ENCODE measurements at regions not wholly inside any gene's neighbourhood (a gene's known extent, or its start where the extent isn't known, plus 50 kb on each side); places are given as distances from the start of the nearest gene placed in this dataset.

DNA sequence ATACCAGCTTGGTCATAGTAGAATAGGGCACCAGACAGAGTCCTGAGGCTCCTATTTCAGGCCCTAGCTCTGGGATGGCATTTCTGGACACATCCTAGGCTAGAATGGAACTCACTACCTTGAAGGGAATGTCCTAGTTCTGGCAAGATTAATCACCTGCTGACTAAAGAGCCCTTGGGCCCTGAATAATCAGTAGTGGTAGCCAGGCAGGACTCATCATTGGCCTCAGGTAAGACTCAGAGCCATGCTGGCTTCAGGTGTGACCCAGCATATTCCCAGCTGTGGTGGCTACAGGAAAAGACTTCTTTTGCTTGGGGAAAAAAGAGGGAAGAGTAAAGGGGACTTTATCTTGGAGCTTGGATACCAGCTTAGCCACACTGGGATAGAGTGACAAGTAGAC, 131.0 kb upstream of the SRD5A2 start:
- Histone ChIP-seq H3K4me3 (ENCODE audit: low read length in 2 of 2) (no peak overlapping the region), H3K9ac (ENCODE audit: low read depth, low read length, poor library complexity) (no peak overlapping the region), H2BK15ac (ENCODE audit: low read length) (no peak overlapping the region), H2AFZ (ENCODE audit: low read length) (no peak overlapping the region), H3K4me2 (ENCODE audit: insufficient read depth, low read length, poor library complexity, severe bottlenecking) (no peak overlapping the region), H2BK5ac (ENCODE audit: low read length) (no peak overlapping the region), H3K18ac (ENCODE audit: low read length) (no peak overlapping the region), H3K23ac (ENCODE audit: low read depth, low read length, poor library complexity) (no peak overlapping the region), H4K91ac (ENCODE audit: low read depth, low read length, poor library complexity) (no peak overlapping the region), H3K27ac (replicated peaks; ENCODE audit: low read length) (no peak overlapping the region), H3K4ac (ENCODE audit: low read length) (no peak overlapping the region), H3K27me3 (ENCODE audit: control insufficient read depth in 3 of 3, insufficient read depth in 3 of 3, low read depth in 1 of 3, low read length in 3 of 3) (no peaks in the 10 kb centered on the region), H2AK5ac (ENCODE audit: low read depth, low read length) (no peak overlapping the region), H3K79me1 (ENCODE audit: low read depth, low read length) (no peaks in the 10 kb centered on the region), H3K4me1 (ENCODE audit: control insufficient read depth in 2 of 2, insufficient read depth in 1 of 2, low read depth in 1 of 2, low read length in 2 of 2) (no peaks in the 10 kb centered on the region), H4K8ac (ENCODE audit: low read depth, low read length) (no peak overlapping the region), H2BK12ac (ENCODE audit: low read length) (no peak overlapping the region), H3K36me3 (replicated peaks in 1 of 2; ENCODE audit: control insufficient read depth in 2 of 2, insufficient read depth in 2 of 2, low read length in 2 of 2) (no peaks in the 10 kb centered on the region), H3K9me3 (replicated peaks in 1 of 2; ENCODE audit: control insufficient read depth in 2 of 2, insufficient read depth in 1 of 2, low read depth in 1 of 2, low read length in 2 of 2) (no peaks in the 10 kb centered on the region), H2BK120ac (ENCODE audit: low read depth, low read length) (no peak overlapping the region), H3K14ac (ENCODE audit: low read length) (no peak overlapping the region)
- no peak for DNase-seq (ENCODE audit: low spot score)

DNA sequence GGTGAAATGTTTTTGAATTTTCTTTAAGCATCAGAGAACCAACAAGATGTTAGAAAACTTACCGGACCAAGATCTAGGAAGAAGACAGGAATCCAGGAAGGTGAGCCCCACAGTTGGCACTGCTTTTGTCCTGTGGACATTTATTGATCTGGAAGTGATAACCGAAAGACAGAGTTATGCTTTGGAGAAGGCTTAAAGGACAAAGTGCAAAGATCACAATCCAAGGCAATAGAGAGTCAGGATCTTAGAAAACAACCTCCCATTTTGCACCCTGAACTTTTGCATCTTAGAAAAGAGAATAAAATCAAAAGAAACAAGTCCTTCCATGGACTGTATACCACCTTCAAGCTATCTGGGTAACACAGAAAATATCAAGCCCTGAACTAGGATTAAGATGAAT, 129.4 kb upstream of the SRD5A2 start:
- Histone ChIP-seq H3K27ac (replicated peaks; ENCODE audit: low read length) (no peak overlapping the region), H2BK120ac (ENCODE audit: low read depth, low read length) (no peak overlapping the region), H3K23ac (ENCODE audit: low read depth, low read length, poor library complexity) (no peak overlapping the region), H3K9me3 (replicated peaks in 1 of 2; ENCODE audit: control insufficient read depth in 2 of 2, insufficient read depth in 1 of 2, low read depth in 1 of 2, low read length in 2 of 2) (no peaks in the 10 kb centered on the region), H4K8ac (ENCODE audit: low read depth, low read length) (no peak overlapping the region), H2BK12ac (ENCODE audit: low read length) (no peak overlapping the region), H4K91ac (ENCODE audit: low read depth, low read length, poor library complexity) (no peak overlapping the region), H3K27me3 (ENCODE audit: control insufficient read depth in 3 of 3, insufficient read depth in 3 of 3, low read depth in 1 of 3, low read length in 3 of 3) (no peaks in the 10 kb centered on the region), H3K9ac (ENCODE audit: low read depth, low read length, poor library complexity) (no peak overlapping the region), H3K4me3 (ENCODE audit: low read length in 2 of 2) (no peak overlapping the region), H2BK5ac (ENCODE audit: low read length) (no peak overlapping the region), H3K4ac (ENCODE audit: low read length) (no peak overlapping the region), H3K4me2 (ENCODE audit: insufficient read depth, low read length, poor library complexity, severe bottlenecking) (no peak overlapping the region), H3K79me1 (ENCODE audit: low read depth, low read length) (no peaks in the 10 kb centered on the region), H3K14ac (ENCODE audit: low read length) (no peak overlapping the region), H2AK5ac (ENCODE audit: low read depth, low read length) (no peak overlapping the region), H3K4me1 (ENCODE audit: control insufficient read depth in 2 of 2, insufficient read depth in 1 of 2, low read depth in 1 of 2, low read length in 2 of 2) (no peaks in the 10 kb centered on the region), H2AFZ (ENCODE audit: low read length) (no peak overlapping the region), H2BK15ac (ENCODE audit: low read length) (no peak overlapping the region), H3K36me3 (replicated peaks in 1 of 2; ENCODE audit: control insufficient read depth in 2 of 2, insufficient read depth in 2 of 2, low read length in 2 of 2) (no peaks in the 10 kb centered on the region), H3K18ac (ENCODE audit: low read length) (no peak overlapping the region)
- WGBS, 2 donors (ENCODE audit: extremely low coverage in 2 of 2, insufficient read length in 2 of 2, insufficient replicate concordance in 1 of 2), result no CpG with 5 or more reads among the region's 2 CpGs
- DNase-seq (ENCODE audit: low spot score), result no peak

- no peak overlapping the region for H3K9ac ChIP-seq (ENCODE audit: low read depth, low read length, poor library complexity)
- DNase-seq (ENCODE audit: low spot score), result no peak
- no peaks in the 10 kb centered on the region for H3K36me3 ChIP-seq (replicated peaks in 1 of 2; ENCODE audit: control insufficient read depth in 2 of 2, insufficient read depth in 2 of 2, low read length in 2 of 2)
- no peak overlapping the region for H3K18ac ChIP-seq (ENCODE audit: low read length)
- H3K4ac ChIP-seq (ENCODE audit: low read length), result no peak overlapping the region
- no peak overlapping the region for H2AK5ac ChIP-seq (ENCODE audit: low read depth, low read length)
- no peaks in the 10 kb centered on the region for H3K27me3 ChIP-seq (ENCODE audit: control insufficient read depth in 3 of 3, insufficient read depth in 3 of 3, low read depth in 1 of 3, low read length in 3 of 3)
- H2BK12ac ChIP-seq (ENCODE audit: low read length), result no peak overlapping the region
- no CpG with 5 or more reads among the region's 3 CpGs for WGBS, 2 donors (ENCODE audit: extremely low coverage in 2 of 2, insufficient read length in 2 of 2, insufficient replicate concordance in 1 of 2)
- H3K14ac ChIP-seq (ENCODE audit: low read length), result no peak overlapping the region
- no peak overlapping the region for H3K27ac ChIP-seq (replicated peaks; ENCODE audit: low read length)
- H3K23ac ChIP-seq (ENCODE audit: low read depth, low read length, poor library complexity), result no peak overlapping the region
- no peak overlapping the region for H3K4me2 ChIP-seq (ENCODE audit: insufficient read depth, low read length, poor library complexity, severe bottlenecking)
- H2BK15ac ChIP-seq (ENCODE audit: low read length), result no peak overlapping the region
- H2BK120ac ChIP-seq (ENCODE audit: low read depth, low read length), result no peak overlapping the region
- no peak overlapping the region for H2BK5ac ChIP-seq (ENCODE audit: low read length)
- no peak overlapping the region for H3K4me3 ChIP-seq (ENCODE audit: low read length in 2 of 2)
- no peaks in the 10 kb centered on the region for H3K79me1 ChIP-seq (ENCODE audit: low read depth, low read length)
- H3K4me1 ChIP-seq (ENCODE audit: control insufficient read depth in 2 of 2, insufficient read depth in 1 of 2, low read depth in 1 of 2, low read length in 2 of 2), result no peaks in the 10 kb centered on the region
- H4K8ac ChIP-seq (ENCODE audit: low read depth, low read length), result no peak overlapping the region
- no peak overlapping the region for H4K91ac ChIP-seq (ENCODE audit: low read depth, low read length, poor library complexity)
- no peaks in the 10 kb centered on the region for H3K9me3 ChIP-seq (replicated peaks in 1 of 2; ENCODE audit: control insufficient read depth in 2 of 2, insufficient read depth in 1 of 2, low read depth in 1 of 2, low read length in 2 of 2)
- no peak overlapping the region for H2AFZ ChIP-seq (ENCODE audit: low read length)
These were observed 127.3 kb upstream of the SRD5A2 start for GRCh38 chr2:31707992-31708391.

GRCh38 chr2:31704561-31705212, 123.9 kb upstream of the SRD5A2 start:
- Histone ChIP-seq H3K4me1 (ENCODE audit: control insufficient read depth in 2 of 2, insufficient read depth in 1 of 2, low read depth in 1 of 2, low read length in 2 of 2) (no peaks in the 10 kb centered on the region), H2AFZ (ENCODE audit: low read length) (no peak overlapping the region), H2BK15ac (ENCODE audit: low read length) (no peak overlapping the region), H3K14ac (ENCODE audit: low read length) (no peak overlapping the region), H3K9ac (ENCODE audit: low read depth, low read length, poor library complexity) (no peak overlapping the region), H4K8ac (ENCODE audit: low read depth, low read length) (no peak overlapping the region), H4K91ac (ENCODE audit: low read depth, low read length, poor library complexity) (no peak overlapping the region), H3K23ac (ENCODE audit: low read depth, low read length, poor library complexity) (no peak overlapping the region), H3K36me3 (replicated peaks in 1 of 2; ENCODE audit: control insufficient read depth in 2 of 2, insufficient read depth in 2 of 2, low read length in 2 of 2) (no peaks in the 10 kb centered on the region), H3K9me3 (replicated peaks in 1 of 2; ENCODE audit: control insufficient read depth in 2 of 2, insufficient read depth in 1 of 2, low read depth in 1 of 2, low read length in 2 of 2) (no peaks in the 10 kb centered on the region), H3K4ac (ENCODE audit: low read length) (no peak overlapping the region), H3K4me3 (ENCODE audit: low read length in 2 of 2) (no peak overlapping the region), H3K27me3 (ENCODE audit: control insufficient read depth in 3 of 3, insufficient read depth in 3 of 3, low read depth in 1 of 3, low read length in 3 of 3) (no peaks in the 10 kb centered on the region), H2BK120ac (ENCODE audit: low read depth, low read length) (no peak overlapping the region), H3K4me2 (ENCODE audit: insufficient read depth, low read length, poor library complexity, severe bottlenecking) (no peak overlapping the region), H3K79me1 (ENCODE audit: low read depth, low read length) (no peaks in the 10 kb centered on the region), H2BK12ac (ENCODE audit: low read length) (no peak overlapping the region), H2AK5ac (ENCODE audit: low read depth, low read length) (no peak overlapping the region), H3K18ac (ENCODE audit: low read length) (no peak overlapping the region), H2BK5ac (ENCODE audit: low read length) (no peak overlapping the region), H3K27ac (replicated peaks; ENCODE audit: low read length) (no peak overlapping the region)
- no CpG with 5 or more reads among the region's 4 CpGs for WGBS, 2 donors (ENCODE audit: extremely low coverage in 2 of 2, insufficient read length in 2 of 2, insufficient replicate concordance in 1 of 2)
- no peak for DNase-seq (ENCODE audit: low spot score)
